Inferior parietal cortex (tissue), 1 donor: ENCODE measurements at regions not wholly inside any gene's neighbourhood (a gene's known extent, or its start where the extent isn't known, plus 50 kb on each side); places are given as distances from the start of the nearest gene placed in this dataset.

ENCODE experiments used
- DNase-seq: peaks from one replicate; pipeline ENCODE4 v3.0.0-alpha.2; 2016; ENCODE audit errors: extremely low spot score

DNA sequence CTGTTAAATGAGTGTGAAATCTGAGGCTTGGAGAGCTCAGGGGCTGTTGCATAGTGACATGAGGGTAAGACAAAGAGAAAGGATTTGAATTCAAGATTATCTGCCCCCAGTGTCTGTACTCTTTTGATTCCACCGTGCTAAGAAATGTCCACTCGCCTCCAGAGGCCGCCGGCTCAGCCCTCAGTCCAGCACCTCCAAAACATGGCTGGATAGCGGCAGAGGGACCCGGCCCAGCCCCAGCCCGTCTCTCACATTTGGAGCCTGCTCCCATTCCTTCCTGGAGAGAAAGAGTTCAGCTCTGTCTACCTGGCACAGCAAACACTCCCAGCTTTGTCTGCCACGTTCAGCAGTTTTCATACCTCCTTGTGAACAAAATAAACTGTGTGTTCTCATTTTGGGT is 84.8 kb upstream of the IQSEC1 start:
- no peak for DNase-seq

DNA sequence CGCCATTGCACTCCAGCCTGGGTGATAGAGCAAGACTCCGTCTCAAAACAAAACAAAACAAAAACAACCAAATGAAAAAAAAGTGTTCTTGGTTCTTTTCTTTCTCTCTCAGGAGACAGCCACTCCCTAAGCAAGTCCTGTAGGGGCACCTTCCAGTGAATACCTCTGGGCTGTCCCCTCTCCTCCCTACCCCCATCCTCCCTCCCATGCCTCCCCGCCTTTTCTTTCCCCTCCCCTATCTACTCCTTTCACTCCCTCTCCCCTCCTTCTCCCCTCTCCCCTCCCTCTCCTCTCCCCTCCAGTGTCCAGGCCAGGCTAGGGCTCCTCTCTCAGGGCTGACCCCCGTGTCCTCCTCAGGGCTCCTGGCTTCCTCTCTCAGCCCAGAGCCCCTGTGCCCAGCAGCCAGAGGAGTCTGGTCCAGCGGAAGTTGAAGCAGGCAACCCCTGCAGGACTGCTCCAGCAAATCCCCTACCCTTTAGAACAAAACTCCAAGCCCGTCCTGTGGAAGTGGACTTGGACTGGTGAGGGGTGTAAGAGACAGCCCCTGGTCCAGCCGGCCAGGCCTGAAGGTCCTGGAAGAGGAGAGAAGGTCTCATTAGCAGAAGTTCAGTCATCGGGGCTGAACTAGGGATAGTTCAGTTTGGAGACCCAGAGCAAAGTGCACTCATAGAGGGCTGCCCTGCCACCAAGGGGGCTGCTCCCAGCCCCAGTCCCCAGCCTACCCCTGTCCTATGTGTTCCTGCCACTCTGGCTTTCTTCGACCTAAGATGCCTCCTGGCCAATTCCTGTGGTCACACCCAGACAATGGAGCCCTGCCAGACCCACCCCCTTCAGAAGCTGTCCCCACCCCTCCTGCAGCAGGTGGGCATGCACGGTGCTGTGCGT is 79.8 kb upstream of the IQSEC1 start:
- DNase-seq = no peak

GRCh38 chr3:13150624-13151023 is 77.4 kb upstream of the IQSEC1 start:
- no peak for DNase-seq

DNA sequence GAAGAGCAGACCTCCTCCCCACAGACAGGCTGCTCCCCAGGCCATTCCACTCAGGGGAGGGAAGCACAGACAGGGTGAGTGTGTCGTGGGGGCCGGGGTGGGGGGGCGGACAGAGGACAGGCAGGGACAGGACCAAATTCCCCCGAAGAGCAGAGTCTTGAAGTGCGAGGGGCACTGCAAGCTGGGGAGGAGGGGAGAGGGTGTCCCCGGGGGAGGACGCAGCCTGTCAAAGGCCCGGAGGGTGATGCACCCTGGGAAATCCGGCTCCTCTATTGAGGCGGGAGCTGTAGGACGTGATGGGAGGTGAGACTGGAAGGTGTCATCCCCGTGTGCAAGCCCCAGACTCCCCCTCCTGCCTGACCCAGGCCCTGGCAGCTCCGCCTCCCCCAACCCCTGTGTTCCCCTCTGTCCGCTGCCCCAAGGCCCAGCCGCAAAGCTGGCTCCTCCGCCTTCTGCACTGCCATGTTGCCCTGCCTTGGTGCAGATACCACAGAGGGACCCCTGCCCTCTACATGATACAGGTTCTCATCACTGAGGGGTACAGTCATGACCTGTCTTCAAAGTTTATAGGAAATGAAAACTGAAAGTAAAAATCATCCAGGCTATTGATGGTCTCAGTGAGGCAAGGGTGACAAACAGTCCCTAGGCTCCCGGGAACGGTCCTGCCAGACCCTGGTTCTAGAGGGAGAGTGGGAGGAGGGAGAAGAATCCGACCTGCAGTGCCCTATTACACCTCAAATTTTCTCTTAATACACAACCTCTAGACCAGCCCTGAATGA is 76.3 kb upstream of the IQSEC1 start:
- DNase-seq = no peak

DNA sequence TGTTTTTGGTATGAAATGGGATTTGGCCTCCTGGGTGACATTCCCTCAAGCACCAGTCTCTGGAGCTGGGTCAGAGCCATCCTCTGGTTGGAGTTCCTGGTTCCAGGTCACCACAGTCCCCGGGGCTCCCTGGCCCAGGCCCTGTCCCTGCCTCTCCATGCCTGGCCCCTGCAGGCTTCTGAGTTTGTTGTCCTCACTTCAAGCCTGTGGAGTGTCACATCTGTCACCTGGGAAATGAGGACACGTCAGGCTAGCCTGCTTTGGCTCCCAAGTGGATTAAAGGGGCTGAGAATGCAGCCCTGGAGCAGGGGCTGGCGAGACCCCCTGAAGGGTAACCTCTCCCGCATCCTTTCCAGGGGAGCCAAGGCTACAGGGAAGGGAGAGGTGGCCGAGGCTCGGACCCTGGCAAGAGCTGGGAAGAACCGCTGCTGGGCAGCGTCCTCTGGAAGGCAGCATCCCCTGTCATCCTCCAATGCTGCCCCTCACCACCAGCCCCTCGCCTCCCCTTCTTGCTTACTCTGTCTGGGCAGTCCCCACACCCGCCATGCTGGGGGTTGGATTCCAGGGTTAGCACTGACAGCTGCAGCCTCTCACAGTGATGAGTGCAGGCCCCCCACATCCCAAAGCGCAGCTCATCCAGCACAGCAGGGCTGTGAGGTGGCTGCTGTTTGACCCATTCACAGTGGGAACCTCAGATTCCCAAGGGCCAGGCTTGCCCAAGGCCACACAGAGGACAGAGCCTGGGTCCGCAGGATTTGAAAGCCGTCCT is 75.5 kb upstream of the IQSEC1 start:
- no peak for DNase-seq

- no peak for DNase-seq
Observed at GRCh38 chr3:13148126-13148525, 74.9 kb upstream of the IQSEC1 start.

DNA sequence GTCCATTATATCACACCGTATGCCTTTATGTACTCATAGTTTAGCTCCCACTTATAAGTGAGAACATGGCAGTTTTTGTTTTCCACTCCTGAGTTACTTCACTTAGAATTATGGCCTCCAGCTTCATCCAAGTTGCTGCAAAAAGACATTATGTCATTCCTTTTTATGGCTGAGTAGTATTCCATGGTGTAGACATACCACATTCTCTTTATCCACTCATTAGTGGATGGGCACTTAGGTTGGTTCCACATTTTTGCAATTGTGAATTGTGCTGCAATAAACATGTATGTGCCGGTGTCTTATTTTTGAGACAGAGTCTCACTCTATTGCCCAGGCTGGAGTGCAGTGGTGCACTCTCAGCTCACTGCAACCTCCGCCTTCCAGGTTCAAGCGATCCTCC is 74.1 kb upstream of the IQSEC1 start:
- DNase-seq = no peak

GRCh38 chr3:13146643-13147143 is 73.5 kb upstream of the IQSEC1 start:
- no peak for DNase-seq

DNA sequence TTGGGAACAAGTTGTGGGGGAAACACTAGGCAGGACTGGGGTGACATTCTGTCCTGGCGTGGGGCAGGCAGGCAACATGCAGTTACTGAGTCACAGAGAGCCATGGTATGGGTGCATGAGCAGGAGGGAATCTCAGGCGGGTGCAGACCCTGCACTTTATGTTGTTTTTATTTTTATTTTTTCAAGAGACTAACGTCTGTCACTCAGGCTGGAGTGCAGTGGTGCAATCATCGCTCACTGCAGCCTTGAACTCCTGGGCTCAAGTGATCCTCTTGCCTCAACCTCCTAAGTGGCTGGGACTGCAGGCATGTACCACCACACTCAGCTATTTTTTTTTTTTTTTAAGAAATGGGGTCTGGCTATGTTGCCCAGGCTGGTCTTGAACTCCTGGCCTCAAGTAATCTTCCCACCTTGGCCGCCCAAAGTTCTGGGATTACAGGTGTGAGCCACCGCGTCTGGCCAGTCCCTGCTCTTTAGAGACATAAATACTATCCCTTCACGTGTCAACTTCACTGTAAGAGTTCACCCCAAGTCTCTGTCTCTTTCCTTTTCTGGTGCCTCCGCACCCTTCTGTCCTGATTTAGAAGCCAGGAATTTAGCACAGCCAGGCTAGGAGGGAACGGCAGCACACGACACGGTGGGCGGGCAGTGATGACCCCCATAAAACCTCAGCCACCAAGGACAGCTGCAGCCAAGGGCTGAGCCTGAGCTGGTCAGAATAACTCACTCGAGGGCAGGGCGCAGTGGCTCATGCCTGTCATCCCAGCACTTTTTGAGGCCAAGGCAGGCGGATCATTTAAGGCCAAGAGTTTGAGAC is 72.8 kb upstream of the IQSEC1 start:
- DNase-seq = no peak

DNA sequence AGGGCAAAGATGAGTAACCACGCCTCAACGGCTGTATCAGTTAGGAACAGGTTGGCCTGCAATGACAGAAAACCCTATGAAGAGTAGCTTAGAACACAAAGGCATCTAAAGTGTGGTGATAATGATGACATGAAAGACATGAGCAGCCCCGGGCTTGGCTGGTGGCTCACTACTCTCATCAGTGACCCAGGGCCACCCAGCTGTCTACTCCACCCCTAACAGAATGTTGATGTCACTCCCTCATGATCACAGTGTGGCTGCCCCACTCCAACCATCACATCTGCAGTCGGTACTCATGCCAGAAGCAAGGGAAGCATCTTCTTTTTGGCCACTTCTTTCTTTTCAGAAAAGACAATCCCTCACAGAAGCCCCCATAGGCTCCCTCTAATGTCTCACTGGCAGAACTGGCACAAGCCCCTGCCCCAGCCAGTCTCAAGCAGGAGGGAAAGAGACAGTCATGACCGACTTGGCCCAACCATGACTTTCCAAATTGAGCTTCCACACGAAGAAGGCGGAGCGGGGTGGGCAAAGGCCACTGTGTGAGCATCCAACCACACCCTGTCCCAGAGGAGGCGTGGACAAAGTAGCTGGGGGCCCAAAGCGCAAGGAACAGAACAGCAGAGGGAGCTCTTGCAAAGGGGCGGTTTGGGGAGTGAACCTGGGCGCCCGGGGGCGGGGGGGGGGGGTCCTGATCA is 72.0 kb upstream of the IQSEC1 start:
- DNase-seq = no peak

DNA sequence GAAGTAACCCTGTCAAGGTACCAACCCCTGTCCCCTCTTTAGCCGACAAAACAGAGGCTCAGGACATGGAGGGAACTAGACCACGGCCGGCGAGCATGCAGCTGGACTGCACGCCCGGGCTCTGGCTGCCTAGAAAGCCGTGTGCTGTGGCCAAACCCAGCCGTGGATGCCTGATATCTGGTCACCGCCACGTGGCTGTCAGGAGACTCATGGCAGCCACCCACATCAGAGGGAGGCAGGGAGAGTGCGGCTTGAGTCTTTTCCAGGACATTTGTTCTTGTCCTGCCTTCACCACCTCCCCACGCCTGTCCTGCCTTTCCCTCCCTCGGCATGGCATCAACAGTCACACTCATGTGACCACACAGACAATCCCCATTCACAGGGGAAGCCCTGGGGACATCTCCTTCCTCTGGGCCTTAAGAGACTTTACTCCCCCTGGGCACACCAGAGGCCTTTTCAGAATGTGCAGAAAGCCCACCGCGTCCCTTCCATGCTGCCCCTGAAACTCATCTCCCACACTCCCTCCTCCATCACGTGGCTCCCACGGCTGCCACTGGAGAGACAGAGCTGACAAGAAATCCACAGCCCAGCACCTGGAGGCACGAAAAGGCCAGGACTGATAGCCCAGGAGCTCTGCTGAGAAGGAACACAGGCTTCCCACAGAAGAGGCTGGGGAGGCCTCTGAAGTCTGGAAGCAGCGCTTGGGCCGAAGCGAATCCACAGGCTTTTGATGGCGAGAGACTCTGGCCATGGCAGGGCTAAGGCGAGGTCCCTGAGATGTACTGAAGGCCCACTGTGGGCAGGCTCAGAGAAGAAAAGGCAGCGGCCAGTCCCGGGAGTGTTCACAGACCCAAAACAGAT is 71.2 kb upstream of the IQSEC1 start:
- DNase-seq = peak; percentile 46

GRCh38 chr3:13143381-13144004 is 70.3 kb upstream of the IQSEC1 start:
- no peak for DNase-seq

DNA sequence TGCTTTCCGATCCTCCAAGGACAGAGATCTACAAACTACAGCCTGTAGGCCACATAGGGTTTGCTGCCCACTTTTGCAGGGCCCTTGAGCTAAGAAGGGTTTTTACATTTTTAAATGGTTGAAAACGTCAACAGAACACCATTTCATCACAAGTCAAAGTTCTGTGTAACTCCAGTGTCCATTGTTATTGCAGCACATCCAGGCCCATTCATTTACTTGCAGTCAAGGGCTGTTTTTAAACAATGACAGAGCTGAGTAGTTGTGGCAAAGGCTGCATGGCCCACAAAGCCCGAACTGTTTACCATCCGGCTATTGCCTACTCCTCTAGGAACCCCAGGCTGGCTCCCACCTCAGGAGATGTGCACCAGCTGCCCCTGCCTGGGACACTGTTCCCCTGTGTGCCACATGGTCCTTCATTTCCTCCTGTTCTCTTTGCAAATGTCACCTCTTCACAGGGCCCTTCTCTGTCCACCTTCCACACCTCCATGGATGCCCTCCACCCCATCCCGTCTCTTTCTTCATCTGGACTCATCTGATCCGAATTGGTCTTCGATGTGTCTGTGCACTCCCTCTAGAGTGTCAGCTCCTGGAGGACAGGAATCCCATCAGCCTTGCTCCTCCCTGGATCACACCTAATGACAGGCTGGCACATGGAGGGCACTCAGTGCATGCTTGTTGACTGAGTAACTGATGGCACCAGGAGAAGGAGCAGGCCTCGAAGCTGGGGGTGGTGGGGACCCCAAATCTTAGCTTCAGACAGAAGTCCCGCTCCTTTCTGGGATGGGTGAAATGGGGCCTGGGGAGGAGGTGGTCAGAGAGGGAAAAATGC is 69.5 kb upstream of the IQSEC1 start:
- DNase-seq = no peak

DNA sequence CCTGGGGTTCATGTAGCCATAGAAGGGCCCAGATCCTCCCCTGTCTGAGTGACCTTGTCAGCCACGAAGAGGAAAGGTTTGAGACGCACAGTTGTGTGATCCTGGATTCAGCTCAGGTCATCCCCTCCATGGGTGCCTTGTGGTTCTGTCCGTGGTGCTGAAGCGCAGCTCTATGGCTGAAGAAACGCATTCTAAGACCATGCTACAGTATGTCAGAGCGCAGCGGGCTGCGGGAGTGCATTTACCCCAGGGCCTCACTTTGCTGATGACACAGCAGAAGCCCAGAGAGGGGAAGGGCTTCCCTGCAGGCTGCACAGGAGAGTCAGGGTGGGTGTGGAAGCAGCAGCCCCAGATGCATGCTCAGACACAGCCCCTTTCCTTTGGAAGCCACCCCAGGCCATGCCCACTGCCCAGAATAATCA is 68.8 kb upstream of the IQSEC1 start:
- no peak for DNase-seq

DNA sequence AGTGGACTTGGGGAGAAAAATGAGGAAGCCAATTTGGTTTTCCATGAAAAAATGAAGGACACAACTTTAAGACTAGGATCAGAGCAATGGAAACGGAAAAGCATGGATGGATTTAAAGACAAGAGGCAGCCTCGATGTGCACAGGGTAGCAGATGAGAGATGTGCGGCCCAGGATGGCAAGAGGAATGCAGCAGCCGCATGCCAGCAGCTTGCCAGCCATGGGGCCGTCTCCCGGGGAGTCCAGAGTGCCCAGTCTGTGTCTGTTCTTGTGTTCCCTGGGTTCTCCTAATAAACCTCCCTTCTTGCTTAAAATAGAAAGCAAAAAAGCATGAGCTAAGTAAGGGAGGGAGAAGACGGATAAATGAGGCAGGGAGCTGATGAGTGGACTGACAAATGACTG is 68.0 kb upstream of the IQSEC1 start:
- no peak for DNase-seq

GRCh38 chr3:13140596-13140995 is 67.4 kb upstream of the IQSEC1 start:
- no peak for DNase-seq

- DNase-seq = no peak
Observed at GRCh38 chr3:13139471-13140065, 66.3 kb upstream of the IQSEC1 start.

DNA sequence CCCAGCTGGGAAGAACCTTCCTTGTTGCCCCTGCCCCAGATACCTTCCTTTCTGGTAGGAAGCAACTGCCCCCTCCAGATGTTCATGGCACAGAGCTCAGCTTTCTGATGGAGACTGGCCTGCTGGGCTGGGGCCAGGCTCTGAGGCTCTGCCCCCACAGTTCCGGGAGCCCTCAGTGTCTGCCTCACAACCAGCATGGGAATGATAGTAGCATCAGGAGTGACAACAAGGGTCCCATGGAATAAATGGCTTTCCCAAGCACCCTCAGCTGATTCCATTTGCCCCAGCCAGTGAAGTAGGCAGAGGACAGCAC is 65.6 kb upstream of the IQSEC1 start:
- DNase-seq = no peak
